Endodermal cell (in vitro differentiated cells): ENCODE measurements at regions not wholly inside any gene's neighbourhood (a gene's known extent, or its start where the extent isn't known, plus 50 kb on each side); places are given as distances from the start of the nearest gene placed in this dataset.

Experiments used
- DNase-seq: peaks from one replicate; pipeline ENCODE4 v3.0.0-alpha.2; 2017
- H3K27ac ChIP-seq: 2 replicates; pipeline ENCODE4 v1.5.1; 2013; ENCODE audit warnings: mild to moderate bottlenecking, low read depth, low read length, moderate library complexity
- H3K27me3 ChIP-seq: 2 replicates; pipeline ENCODE4 v1.6.1; 2013; ENCODE audit warnings: mild to moderate bottlenecking, low read length, moderate library complexity; ENCODE audit not compliant: insufficient read depth, control insufficient read depth, poor library complexity, severe bottlenecking
- H3K36me3 ChIP-seq: 2 replicates; pipeline ENCODE4 v1.7.0; 2013; ENCODE audit warnings: mild to moderate bottlenecking, low read length, moderate library complexity; ENCODE audit not compliant: control insufficient read depth, insufficient read depth
- H3K4me1 ChIP-seq: one replicate; pipeline ENCODE4 v1.7.0; 2013; ENCODE audit warnings: low read length; ENCODE audit not compliant: control insufficient read depth, insufficient read depth
- H3K4me3 ChIP-seq: 2 replicates; pipeline ENCODE4 v1.5.1; 2013; ENCODE audit warnings: mild to moderate bottlenecking, low read length, moderate library complexity
- H3K9ac ChIP-seq: 2 replicates; pipeline ENCODE4 v1.6.1; 2013; ENCODE audit warnings: mild to moderate bottlenecking, low read length, moderate library complexity; ENCODE audit not compliant: poor library complexity, severe bottlenecking; ENCODE audit errors: extremely low read depth
- H3K9me3 ChIP-seq: 2 replicates; pipeline ENCODE4 v1.6.1; 2013; ENCODE audit warnings: mild to moderate bottlenecking, low read length, moderate library complexity; ENCODE audit not compliant: control insufficient read depth
- H3K27ac Mint-ChIP-seq: 2 replicates; pipeline ENCODE4 v1.8.0; 2020; ENCODE audit warnings: mixed read lengths
- H3K27me3 Mint-ChIP-seq: 2 replicates; pipeline ENCODE4 v1.8.0; 2021; ENCODE audit warnings: mild to moderate bottlenecking, mixed read lengths; ENCODE audit not compliant: insufficient read depth
- H3K36me3 Mint-ChIP-seq: 2 replicates; pipeline ENCODE4 v1.8.0; 2020; ENCODE audit warnings: low read depth, mixed read lengths
- H3K4me1 Mint-ChIP-seq: 2 replicates; pipeline ENCODE4 v1.8.0; 2020; ENCODE audit warnings: mixed read lengths
- H3K4me3 Mint-ChIP-seq: 2 replicates; pipeline ENCODE4 v1.8.0; 2020; ENCODE audit warnings: mild to moderate bottlenecking, moderate library complexity, mixed read lengths
- H3K9me3 Mint-ChIP-seq: 2 replicates; pipeline ENCODE4 v1.8.0; 2020; ENCODE audit warnings: mild to moderate bottlenecking, mixed read lengths
- CTCF ChIP-seq: fragments of 200-600 bp; sonication (generic); conservative IDR thresholded peaks from 2 replicates; pipeline ENCODE4 v1.5.0; 2021; ENCODE audit warnings: antibody characterized with exemption, mild to moderate bottlenecking
- WGBS, 2 experiments: methylation state at CpG; one replicate each; pipeline versions ENCODE4 v1.1.5 to v1.1.7; 2013; ENCODE audit warnings: missing lambda C conversion rate in 2 of 2, mixed read lengths in 1 of 2; ENCODE audit not compliant: insufficient coverage in 1 of 2, insufficient read length in 1 of 2; 5-methylcytosine and 5-hydroxymethylcytosine counted together

GRCh38 chr2:160603771-160604510, 110.3 kb upstream of the RBMS1 start:
- WGBS, 2 experiments, result 87% methylated on average over 3 of the region's 3 CpGs; no CpG with 5 or more reads in 1 of the 2 experiments

GRCh38 chr2:160606341-160606740, 112.7 kb upstream of the RBMS1 start:
- 86% methylated on average over 1 of the region's 1 CpG; no CpG with 5 or more reads in 1 of the 2 experiments for WGBS, 2 experiments

More at GRCh38 chr2:160603771-160604510, 110.3 kb upstream of the RBMS1 start:
- H3K4me1 ChIP-seq, result peaks cover 6% of the 10 kb centered on the region
- H3K4me3 ChIP-seq, result no peak overlapping the region
- no peaks in the 10 kb centered on the region for H3K36me3 ChIP-seq
- no peak overlapping the region for H3K27ac Mint-ChIP-seq
- H3K9me3 Mint-ChIP-seq, result no peaks in the 10 kb centered on the region
- no peaks in the 10 kb centered on the region for H3K27me3 ChIP-seq
- no peak for DNase-seq
- no peaks in the 10 kb centered on the region for H3K36me3 Mint-ChIP-seq
- H3K9ac ChIP-seq, result no peak overlapping the region
- no peak overlapping the region for H3K27ac ChIP-seq
- H3K4me1 Mint-ChIP-seq, result peaks cover 19% of the 10 kb centered on the region
- no peak for TF ChIP-seq CTCF
- no peaks in the 10 kb centered on the region for H3K9me3 ChIP-seq
- no peak overlapping the region for H3K4me3 Mint-ChIP-seq
- no peaks in the 10 kb centered on the region for H3K27me3 Mint-ChIP-seq

GRCh38 chr2:160608599-160608998, 115.0 kb upstream of the RBMS1 start:
- Mint-ChIP-seq H3K27me3 (no peaks in the 10 kb centered on the region), H3K4me3 (no peak overlapping the region), H3K4me1 (peaks cover 58% of the 10 kb centered on the region), H3K9me3 (no peaks in the 10 kb centered on the region), H3K27ac (no peak overlapping the region), H3K36me3 (no peaks in the 10 kb centered on the region)
- no peak overlapping the region for H3K4me3 ChIP-seq
- H3K9me3 ChIP-seq, result no peaks in the 10 kb centered on the region
- H3K9ac ChIP-seq, result no peak overlapping the region
- DNase-seq, result no peak
- no peak overlapping the region for H3K27ac ChIP-seq
- 100% methylated on average over 1 of the region's 1 CpG; no CpG with 5 or more reads in 1 of the 2 experiments for WGBS, 2 experiments
- TF ChIP-seq CTCF, result no peak
- H3K4me1 ChIP-seq, result peaks cover 18% of the 10 kb centered on the region
- no peaks in the 10 kb centered on the region for H3K36me3 ChIP-seq
- H3K27me3 ChIP-seq, result no peaks in the 10 kb centered on the region

More at GRCh38 chr2:160606341-160606740, 112.7 kb upstream of the RBMS1 start:
- Mint-ChIP-seq H3K36me3 (no peaks in the 10 kb centered on the region), H3K4me3 (no peak overlapping the region), H3K27me3 (no peaks in the 10 kb centered on the region), H3K27ac (no peak overlapping the region), H3K4me1 (peaks cover 40% of the 10 kb centered on the region), H3K9me3 (no peaks in the 10 kb centered on the region)
- H3K36me3 ChIP-seq, result no peaks in the 10 kb centered on the region
- no peak overlapping the region for H3K9ac ChIP-seq
- no peak for DNase-seq
- H3K9me3 ChIP-seq, result no peaks in the 10 kb centered on the region
- no peak overlapping the region for H3K4me3 ChIP-seq
- no peak overlapping the region for H3K27ac ChIP-seq
- TF ChIP-seq CTCF, result no peak
- no peaks in the 10 kb centered on the region for H3K27me3 ChIP-seq
- H3K4me1 ChIP-seq, result peaks cover 7% of the 10 kb centered on the region
